ENCODE measurements at regions not wholly inside any gene's neighbourhood (a gene's known extent, or its start where the extent isn't known, plus 50 kb on each side); places are given as distances from the start of the nearest gene placed in this dataset.

GRCh38 chr11:119476666-119477331 is 53.8 kb upstream of the THY1 start:
- TF ChIP-seq GATA3 (IDR thresholded peaks at IDR 0.05; ENCODE audit: low read depth, low read length), result no peak
- no peak for TF ChIP-seq GATA2 (IDR thresholded peaks at IDR 0.05; ENCODE audit: low read depth, low read length)
